ENCODE measurements at regions not wholly inside any gene's neighbourhood (a gene's known extent, or its start where the extent isn't known, plus 50 kb on each side); places are given as distances from the start of the nearest gene placed in this dataset.

- Mint-ChIP-seq H3K4me3 (no peak overlapping the region), H3K4me1 (ENCODE audit: low read depth) (no peaks in the 10 kb centered on the region), H3K9me3 (peaks cover 37% of the 10 kb centered on the region), H3K36me3 (ENCODE audit: low read depth) (no peaks in the 10 kb centered on the region; the same call in 1 of the 2 replicates), H3K27me3 (ENCODE audit: insufficient read depth) (no peaks in the 10 kb centered on the region), H3K27ac (no peak overlapping the region)
- DNase-seq = no peak
- TF ChIP-seq, protein P1, sequence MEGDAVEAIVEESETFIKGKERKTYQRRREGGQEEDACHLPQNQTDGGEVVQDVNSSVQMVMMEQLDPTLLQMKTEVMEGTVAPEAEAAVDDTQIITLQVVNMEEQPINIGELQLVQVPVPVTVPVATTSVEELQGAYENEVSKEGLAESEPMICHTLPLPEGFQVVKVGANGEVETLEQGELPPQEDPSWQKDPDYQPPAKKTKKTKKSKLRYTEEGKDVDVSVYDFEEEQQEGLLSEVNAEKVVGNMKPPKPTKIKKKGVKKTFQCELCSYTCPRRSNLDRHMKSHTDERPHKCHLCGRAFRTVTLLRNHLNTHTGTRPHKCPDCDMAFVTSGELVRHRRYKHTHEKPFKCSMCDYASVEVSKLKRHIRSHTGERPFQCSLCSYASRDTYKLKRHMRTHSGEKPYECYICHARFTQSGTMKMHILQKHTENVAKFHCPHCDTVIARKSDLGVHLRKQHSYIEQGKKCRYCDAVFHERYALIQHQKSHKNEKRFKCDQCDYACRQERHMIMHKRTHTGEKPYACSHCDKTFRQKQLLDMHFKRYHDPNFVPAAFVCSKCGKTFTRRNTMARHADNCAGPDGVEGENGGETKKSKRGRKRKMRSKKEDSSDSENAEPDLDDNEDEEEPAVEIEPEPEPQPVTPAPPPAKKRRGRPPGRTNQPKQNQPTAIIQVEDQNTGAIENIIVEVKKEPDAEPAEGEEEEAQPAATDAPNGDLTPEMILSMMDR (IDR thresholded peaks at IDR 0.05) = no peak
Measured at GRCh38 chr3:76487446-76487845, 552.5 kb upstream of the ROBO2 start.

- TF ChIP-seq, protein P1 (IDR thresholded peaks at IDR 0.05) = no peak
- H3K27me3 Mint-ChIP-seq (ENCODE audit: insufficient read depth) = no peaks in the 10 kb centered on the region
- H3K4me1 Mint-ChIP-seq (ENCODE audit: low read depth) = no peaks in the 10 kb centered on the region
- peaks cover 33% of the 10 kb centered on the region for H3K9me3 Mint-ChIP-seq
- no peaks in the 10 kb centered on the region; the same call in 1 of the 2 replicates for H3K36me3 Mint-ChIP-seq (ENCODE audit: low read depth)
- DNase-seq = no peak
- H3K27ac Mint-ChIP-seq = no peak overlapping the region
- H3K4me3 Mint-ChIP-seq = no peak overlapping the region
Measured at GRCh38 chr3:76490064-76490463, 549.8 kb upstream of the ROBO2 start.

GRCh38 chr3:76495216-76495615, 544.7 kb upstream of the ROBO2 start:
- Mint-ChIP-seq H3K9me3 (peaks cover 35% of the 10 kb centered on the region), H3K27ac (no peak overlapping the region), H3K4me1 (ENCODE audit: low read depth) (no peaks in the 10 kb centered on the region), H3K27me3 (ENCODE audit: insufficient read depth) (no peaks in the 10 kb centered on the region), H3K36me3 (ENCODE audit: low read depth) (peaks cover 4% of the 10 kb centered on the region; the same call in 1 of the 2 replicates), H3K4me3 (no peak overlapping the region)
- DNase-seq = no peak
- TF ChIP-seq, protein P1 (IDR thresholded peaks at IDR 0.05) = no peak

- TF ChIP-seq, protein P1 (IDR thresholded peaks at IDR 0.05) = no peak
- H3K27me3 Mint-ChIP-seq (ENCODE audit: insufficient read depth) = no peaks in the 10 kb centered on the region
- no peaks in the 10 kb centered on the region for H3K4me1 Mint-ChIP-seq (ENCODE audit: low read depth)
- DNase-seq = no peak
- H3K9me3 Mint-ChIP-seq = peaks cover 34% of the 10 kb centered on the region
- no peak overlapping the region for H3K4me3 Mint-ChIP-seq
- no peak overlapping the region for H3K27ac Mint-ChIP-seq
- peaks cover 4% of the 10 kb centered on the region; the same call in 1 of the 2 replicates for H3K36me3 Mint-ChIP-seq (ENCODE audit: low read depth)
Measured at GRCh38 chr3:76497636-76498035, 542.3 kb upstream of the ROBO2 start.

- Mint-ChIP-seq H3K36me3 (ENCODE audit: low read depth) (peaks cover 4% of the 10 kb centered on the region; the same call in 1 of the 2 replicates), H3K27ac (no peak overlapping the region), H3K27me3 (ENCODE audit: insufficient read depth) (no peaks in the 10 kb centered on the region), H3K4me1 (ENCODE audit: low read depth) (no peaks in the 10 kb centered on the region), H3K4me3 (no peak overlapping the region), H3K9me3 (peaks cover 48% of the 10 kb centered on the region)
- no peak for DNase-seq
- TF ChIP-seq, protein P1 (IDR thresholded peaks at IDR 0.05) = no peak
Measured at GRCh38 chr3:76500746-76501275, 539.1 kb upstream of the ROBO2 start.

All from HFFc6 (cell line).